ENCODE measurements at regions not wholly inside any gene's neighbourhood (a gene's known extent, or its start where the extent isn't known, plus 50 kb on each side); places are given as distances from the start of the nearest gene placed in this dataset.

DNA sequence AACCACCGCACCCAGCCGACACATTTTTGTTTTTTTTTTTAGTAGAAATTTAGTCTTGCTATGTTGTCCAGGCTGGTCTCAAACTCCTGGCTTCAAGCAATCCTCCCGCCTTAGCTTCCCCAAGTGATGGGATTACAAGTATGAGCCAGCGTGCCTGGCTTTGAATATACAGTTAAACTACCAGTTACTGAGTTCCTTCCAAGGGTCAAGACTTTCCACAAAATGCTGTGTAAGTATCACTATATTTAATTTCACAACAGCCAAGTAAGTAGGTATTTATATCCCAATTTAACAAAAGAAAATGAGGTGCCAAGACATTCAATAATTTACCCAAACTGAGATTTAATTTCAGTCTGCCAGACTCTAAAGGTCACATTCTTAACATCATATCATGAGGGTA is 181.3 kb upstream of the TMC3 start:
- POLR2A ChIA-PET: no interaction called here
- CTCF ChIA-PET: no interaction called here
- no peaks in the 10 kb centered on the region for H3K4me1 ChIP-seq (ENCODE audit: control extremely low read depth in 1 of 4, control insufficient read depth in 4 of 4, insufficient read depth in 4 of 4, low read length in 3 of 4)
- H3K27me3 ChIP-seq (replicated peaks in 2 of 5; ENCODE audit: control insufficient read depth in 4 of 5, insufficient read depth in 5 of 5, low read length in 4 of 5): no peaks in the 10 kb centered on the region
- no peak overlapping the region for H3K27ac ChIP-seq (ENCODE audit: insufficient read depth in 1 of 2, low read depth in 1 of 2, low read length in 2 of 2, poor library complexity in 1 of 2, severe bottlenecking in 2 of 2)
- H3K36me3 ChIP-seq (ENCODE audit: control insufficient read depth in 4 of 4, insufficient read depth in 4 of 4, low read length in 3 of 4): no peaks in the 10 kb centered on the region
- DNase-seq: no peak
- H3K9me3 ChIP-seq (ENCODE audit: control extremely low read depth in 1 of 5, control insufficient read depth in 4 of 5, insufficient read depth in 2 of 5, low read depth in 1 of 5, low read length in 4 of 5): peaks cover 0 to 6% (median 0%) of the 10 kb centered on the region in 5 experiments
- 100% methylated on average over 4 of the region's 4 CpGs for WGBS (ENCODE audit: insufficient coverage)
- H3K4me3 ChIP-seq (ENCODE audit: control insufficient read depth in 1 of 7, extremely low read depth in 1 of 7, insufficient read depth in 4 of 7, low read depth in 2 of 7, low read length in 6 of 7): no peak overlapping the region

DNA sequence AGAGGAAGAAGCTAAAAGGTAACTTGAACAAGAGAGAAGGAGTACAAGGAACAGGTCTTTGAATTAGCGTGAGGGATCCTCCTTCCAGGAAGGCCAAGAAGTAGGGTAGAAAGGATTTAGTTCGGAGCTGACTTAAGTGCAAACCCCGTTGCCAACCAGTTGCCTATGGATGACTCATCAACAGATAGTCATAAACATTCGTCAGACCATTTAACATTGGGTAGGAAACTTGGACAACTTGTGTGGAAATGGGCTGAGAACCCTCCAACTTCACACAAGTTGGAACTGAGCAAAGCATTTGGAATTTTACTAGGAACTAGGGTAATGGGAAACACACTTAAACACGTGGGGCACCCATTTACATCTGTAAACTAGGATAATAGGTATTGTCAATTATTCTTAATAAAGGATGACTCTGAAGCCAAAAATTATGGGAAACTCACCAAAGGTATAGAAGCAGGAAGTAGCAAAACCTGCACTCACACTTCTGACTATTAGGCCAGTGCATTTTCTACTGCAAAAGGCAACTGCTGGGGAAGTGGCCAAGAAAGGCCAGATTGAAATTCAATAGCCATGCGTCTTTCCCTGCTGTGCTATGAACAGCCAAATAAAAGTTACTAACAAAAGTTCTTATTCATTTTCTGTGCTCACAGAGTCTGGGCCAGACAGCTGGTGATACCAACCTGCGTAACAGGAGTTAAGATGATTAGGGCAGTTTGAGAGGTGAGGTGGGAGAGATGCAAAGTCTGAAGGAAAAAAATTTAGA is 174.5 kb upstream of the TMC3 start:
- no peaks in the 10 kb centered on the region for H3K4me1 ChIP-seq (ENCODE audit: control extremely low read depth in 1 of 4, control insufficient read depth in 4 of 4, insufficient read depth in 4 of 4, low read length in 3 of 4)
- ChIA-PET CTCF (interaction anchor here (0.8 kb wide), 1 partner anchor 181 kb away, joined by 3 read pairs; no protein-coding TSS in a partner anchor), POLR2A (no interaction called here)
- DNase-seq: no peak
- no peaks in the 10 kb centered on the region for H3K36me3 ChIP-seq (ENCODE audit: control insufficient read depth in 4 of 4, insufficient read depth in 4 of 4, low read length in 3 of 4)
- no peaks in the 10 kb centered on the region for H3K27me3 ChIP-seq (replicated peaks in 2 of 5; ENCODE audit: control insufficient read depth in 4 of 5, insufficient read depth in 5 of 5, low read length in 4 of 5)
- H3K9me3 ChIP-seq (ENCODE audit: control extremely low read depth in 1 of 5, control insufficient read depth in 4 of 5, insufficient read depth in 2 of 5, low read depth in 1 of 5, low read length in 4 of 5): no peaks in the 10 kb centered on the region
- WGBS (ENCODE audit: insufficient coverage): 100% methylated on average over 1 of the region's 7 CpGs
- no peak overlapping the region for H3K4me3 ChIP-seq (ENCODE audit: control insufficient read depth in 1 of 7, extremely low read depth in 1 of 7, insufficient read depth in 4 of 7, low read depth in 2 of 7, low read length in 6 of 7)
- H3K27ac ChIP-seq (ENCODE audit: insufficient read depth in 1 of 2, low read depth in 1 of 2, low read length in 2 of 2, poor library complexity in 1 of 2, severe bottlenecking in 2 of 2): no peak overlapping the region

DNA sequence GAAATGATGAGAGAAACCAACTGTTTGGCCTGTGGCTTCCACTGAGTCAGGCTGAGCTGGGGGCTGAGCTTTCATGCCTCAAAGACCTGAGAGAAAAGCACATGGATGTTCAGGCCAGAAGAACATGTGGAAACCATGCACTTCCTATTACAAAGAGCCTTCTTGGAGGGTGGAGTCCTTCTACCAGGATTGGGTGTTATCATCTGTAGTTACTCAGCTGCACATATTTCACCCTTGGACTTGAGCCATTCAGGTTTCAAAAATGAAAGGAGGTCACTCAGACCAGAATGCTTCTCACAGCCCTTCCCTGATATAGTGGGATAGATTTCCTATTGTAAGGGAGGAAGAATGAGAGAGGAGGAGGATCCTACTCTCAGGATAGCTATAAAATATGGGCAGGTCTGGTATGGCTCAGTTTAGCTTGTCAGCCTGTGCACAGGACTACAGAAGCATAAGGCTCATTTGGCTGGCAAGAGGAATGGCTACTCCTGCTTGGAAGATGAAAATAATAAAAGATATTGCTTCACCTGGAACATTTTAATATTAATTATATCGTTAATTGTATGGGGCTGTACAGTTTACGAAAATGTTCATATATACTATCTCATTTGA is 173.6 kb upstream of the TMC3 start:
- Histone ChIP-seq H3K27ac (ENCODE audit: insufficient read depth in 1 of 2, low read depth in 1 of 2, low read length in 2 of 2, poor library complexity in 1 of 2, severe bottlenecking in 2 of 2) (no peak overlapping the region), H3K4me1 (ENCODE audit: control extremely low read depth in 1 of 4, control insufficient read depth in 4 of 4, insufficient read depth in 4 of 4, low read length in 3 of 4) (no peaks in the 10 kb centered on the region), H3K4me3 (ENCODE audit: control insufficient read depth in 1 of 7, extremely low read depth in 1 of 7, insufficient read depth in 4 of 7, low read depth in 2 of 7, low read length in 6 of 7) (no peak overlapping the region), H3K36me3 (ENCODE audit: control insufficient read depth in 4 of 4, insufficient read depth in 4 of 4, low read length in 3 of 4) (no peaks in the 10 kb centered on the region), H3K9me3 (ENCODE audit: control extremely low read depth in 1 of 5, control insufficient read depth in 4 of 5, insufficient read depth in 2 of 5, low read depth in 1 of 5, low read length in 4 of 5) (peaks cover 0 to 7% (median 0%) of the 10 kb centered on the region in 5 experiments), H3K27me3 (replicated peaks in 2 of 5; ENCODE audit: control insufficient read depth in 4 of 5, insufficient read depth in 5 of 5, low read length in 4 of 5) (no peaks in the 10 kb centered on the region)
- WGBS (ENCODE audit: insufficient coverage): no CpG with 5 or more reads among the region's 2 CpGs
- ChIA-PET CTCF (interaction anchor here (0.8 to 1.3 kb wide), 2 partner anchors 101 to 182 kb away, joined by 3 read pairs; no protein-coding TSS in a partner anchor), POLR2A (no interaction called here)
- DNase-seq: no peak

DNA sequence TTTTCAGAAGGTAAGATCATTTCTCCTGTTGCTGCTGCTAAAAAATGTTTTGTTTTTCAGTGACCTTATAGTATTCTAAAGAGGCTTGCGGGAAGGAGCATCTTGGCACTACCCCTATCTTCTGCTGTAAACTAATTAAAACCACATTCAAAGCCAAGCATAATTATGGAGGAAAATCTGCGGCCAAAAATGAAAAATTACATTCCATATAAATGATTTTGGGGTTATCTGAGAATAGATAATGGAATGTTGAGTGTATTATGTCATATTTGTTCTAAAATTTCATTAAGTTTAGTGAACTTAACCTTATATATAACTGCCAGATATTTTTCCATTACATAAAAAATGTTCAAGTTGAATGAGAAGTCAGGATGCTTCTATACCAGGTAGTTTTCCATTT is 170.4 kb upstream of the TMC3 start:
- CTCF ChIA-PET: no interaction called here
- no peak overlapping the region for H3K4me3 ChIP-seq (ENCODE audit: control insufficient read depth in 1 of 7, extremely low read depth in 1 of 7, insufficient read depth in 4 of 7, low read depth in 2 of 7, low read length in 6 of 7)
- H3K27ac ChIP-seq (ENCODE audit: insufficient read depth in 1 of 2, low read depth in 1 of 2, low read length in 2 of 2, poor library complexity in 1 of 2, severe bottlenecking in 2 of 2): no peak overlapping the region
- H3K27me3 ChIP-seq (replicated peaks in 2 of 5; ENCODE audit: control insufficient read depth in 4 of 5, insufficient read depth in 5 of 5, low read length in 4 of 5): no peaks in the 10 kb centered on the region
- no peaks in the 10 kb centered on the region for H3K4me1 ChIP-seq (ENCODE audit: control extremely low read depth in 1 of 4, control insufficient read depth in 4 of 4, insufficient read depth in 4 of 4, low read length in 3 of 4)
- no peak for DNase-seq
- no CpG with 5 or more reads among the region's 2 CpGs for WGBS (ENCODE audit: insufficient coverage)
- H3K9me3 ChIP-seq (ENCODE audit: control extremely low read depth in 1 of 5, control insufficient read depth in 4 of 5, insufficient read depth in 2 of 5, low read depth in 1 of 5, low read length in 4 of 5): peaks cover 0 to 7% (median 0%) of the 10 kb centered on the region in 5 experiments
- H3K36me3 ChIP-seq (ENCODE audit: control insufficient read depth in 4 of 4, insufficient read depth in 4 of 4, low read length in 3 of 4): no peaks in the 10 kb centered on the region
- POLR2A ChIA-PET: no interaction called here

DNA sequence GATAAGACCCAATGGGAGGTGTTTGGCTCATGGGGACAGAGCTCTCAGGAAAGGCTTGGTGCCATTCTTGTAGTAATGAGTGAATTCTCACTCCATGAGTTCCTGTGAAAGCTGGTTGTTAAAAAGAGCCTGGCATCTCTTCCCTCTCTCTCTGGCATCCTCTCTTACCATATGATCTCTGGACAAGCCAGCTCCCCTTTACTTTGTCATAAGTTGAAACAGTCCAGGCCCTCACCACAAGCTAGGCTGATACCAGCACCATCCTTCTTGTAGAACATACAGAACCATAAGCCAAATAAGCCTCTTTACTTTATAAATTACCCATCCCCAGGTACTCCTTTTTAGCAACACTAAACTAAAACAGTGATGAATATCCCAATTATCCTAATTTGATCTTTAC is 166.9 kb upstream of the TMC3 start:
- H3K4me1 ChIP-seq (ENCODE audit: control extremely low read depth in 1 of 4, control insufficient read depth in 4 of 4, insufficient read depth in 4 of 4, low read length in 3 of 4): no peaks in the 10 kb centered on the region
- H3K4me3 ChIP-seq (ENCODE audit: control insufficient read depth in 1 of 7, extremely low read depth in 1 of 7, insufficient read depth in 4 of 7, low read depth in 2 of 7, low read length in 6 of 7): no peak overlapping the region
- ChIA-PET POLR2A (no interaction called here), CTCF (no interaction called here)
- H3K27ac ChIP-seq (ENCODE audit: insufficient read depth in 1 of 2, low read depth in 1 of 2, low read length in 2 of 2, poor library complexity in 1 of 2, severe bottlenecking in 2 of 2): no peak overlapping the region
- H3K36me3 ChIP-seq (ENCODE audit: control insufficient read depth in 4 of 4, insufficient read depth in 4 of 4, low read length in 3 of 4): no peaks in the 10 kb centered on the region
- no peaks in the 10 kb centered on the region for H3K27me3 ChIP-seq (replicated peaks in 2 of 5; ENCODE audit: control insufficient read depth in 4 of 5, insufficient read depth in 5 of 5, low read length in 4 of 5)
- H3K9me3 ChIP-seq (ENCODE audit: control extremely low read depth in 1 of 5, control insufficient read depth in 4 of 5, insufficient read depth in 2 of 5, low read depth in 1 of 5, low read length in 4 of 5): peaks cover 0 to 7% (median 0%) of the 10 kb centered on the region in 5 experiments
- no peak for DNase-seq

DNA sequence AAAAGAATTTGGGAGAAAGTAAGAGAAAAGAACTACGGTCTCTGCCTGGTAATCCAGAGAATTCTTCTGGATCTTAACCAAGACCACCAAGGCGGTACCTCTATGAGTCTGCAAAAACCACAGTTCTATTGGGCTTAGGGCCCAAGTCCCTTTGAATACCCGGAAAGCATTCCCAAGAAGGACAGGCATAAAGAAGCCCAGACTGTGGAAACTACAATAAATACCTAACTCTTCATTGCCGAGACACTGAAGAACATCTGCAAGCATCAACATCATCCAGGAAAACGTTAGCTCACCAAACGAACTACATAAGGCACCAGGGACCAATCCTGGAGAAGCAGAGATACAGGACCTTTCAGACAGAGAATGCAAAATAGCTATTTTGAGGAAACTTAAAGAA is 162.3 kb upstream of the TMC3 start:
- ChIA-PET POLR2A (no interaction called here), CTCF (no interaction called here)
- Histone ChIP-seq H3K9me3 (ENCODE audit: control extremely low read depth in 1 of 5, control insufficient read depth in 4 of 5, insufficient read depth in 2 of 5, low read depth in 1 of 5, low read length in 4 of 5) (no peaks in the 10 kb centered on the region), H3K27ac (ENCODE audit: insufficient read depth in 1 of 2, low read depth in 1 of 2, low read length in 2 of 2, poor library complexity in 1 of 2, severe bottlenecking in 2 of 2) (no peak overlapping the region), H3K27me3 (replicated peaks in 2 of 5; ENCODE audit: control insufficient read depth in 4 of 5, insufficient read depth in 5 of 5, low read length in 4 of 5) (no peaks in the 10 kb centered on the region), H3K36me3 (ENCODE audit: control insufficient read depth in 4 of 4, insufficient read depth in 4 of 4, low read length in 3 of 4) (no peaks in the 10 kb centered on the region), H3K4me1 (ENCODE audit: control extremely low read depth in 1 of 4, control insufficient read depth in 4 of 4, insufficient read depth in 4 of 4, low read length in 3 of 4) (no peaks in the 10 kb centered on the region), H3K4me3 (ENCODE audit: control insufficient read depth in 1 of 7, extremely low read depth in 1 of 7, insufficient read depth in 4 of 7, low read depth in 2 of 7, low read length in 6 of 7) (no peak overlapping the region)
- 80% methylated on average over 5 of the region's 6 CpGs for WGBS (ENCODE audit: insufficient coverage)
- DNase-seq: no peak

DNA sequence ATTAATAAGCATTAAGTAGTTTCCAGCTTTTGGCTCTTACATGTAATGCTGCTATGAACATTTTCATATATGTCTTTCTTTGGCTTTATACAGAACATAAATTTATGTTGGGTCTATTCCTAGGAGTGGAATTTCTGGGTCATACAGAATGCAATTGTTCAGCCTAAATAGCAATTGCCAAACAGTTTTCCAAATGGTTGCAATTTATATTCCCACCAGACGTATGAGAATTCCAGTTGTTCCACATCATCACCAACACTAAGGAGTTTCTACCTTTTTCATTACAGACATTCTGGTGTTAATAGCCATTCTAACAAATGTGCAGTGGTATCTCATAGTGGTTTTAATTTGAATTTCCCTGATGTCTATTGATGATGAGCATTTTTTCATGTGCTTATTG is 160.1 kb upstream of the TMC3 start:
- Histone ChIP-seq H3K36me3 (ENCODE audit: control insufficient read depth in 4 of 4, insufficient read depth in 4 of 4, low read length in 3 of 4) (no peaks in the 10 kb centered on the region), H3K9me3 (ENCODE audit: control extremely low read depth in 1 of 5, control insufficient read depth in 4 of 5, insufficient read depth in 2 of 5, low read depth in 1 of 5, low read length in 4 of 5) (no peaks in the 10 kb centered on the region), H3K4me3 (ENCODE audit: control insufficient read depth in 1 of 7, extremely low read depth in 1 of 7, insufficient read depth in 4 of 7, low read depth in 2 of 7, low read length in 6 of 7) (no peak overlapping the region), H3K27ac (ENCODE audit: insufficient read depth in 1 of 2, low read depth in 1 of 2, low read length in 2 of 2, poor library complexity in 1 of 2, severe bottlenecking in 2 of 2) (no peak overlapping the region), H3K4me1 (ENCODE audit: control extremely low read depth in 1 of 4, control insufficient read depth in 4 of 4, insufficient read depth in 4 of 4, low read length in 3 of 4) (no peaks in the 10 kb centered on the region), H3K27me3 (replicated peaks in 2 of 5; ENCODE audit: control insufficient read depth in 4 of 5, insufficient read depth in 5 of 5, low read length in 4 of 5) (no peaks in the 10 kb centered on the region)
- CTCF ChIA-PET: interaction anchor here (0.6 kb wide), 1 partner anchor 87 kb away, joined by 3 read pairs; no protein-coding TSS in a partner anchor
- no CpG with 5 or more reads among the region's 1 CpG for WGBS (ENCODE audit: insufficient coverage)
- POLR2A ChIA-PET: no interaction called here
- no peak for DNase-seq

Measured in common myeloid progenitor, CD34-positive (primary cell).